Hypothalamus (tissue), 51 donors: ENCODE measurements at regions not wholly inside any gene's neighbourhood (a gene's known extent, or its start where the extent isn't known, plus 50 kb on each side); places are given as distances from the start of the nearest gene placed in this dataset.
"Not testable (repeated sequence)": the region's sequence is repeated elsewhere in the genome, so short reads cannot be mapped to it uniquely, and the experiment has no call there.

ENCODE experiments used
- DNase-seq, 51 donors: peaks; one replicate each; lab custom pipeline; 2025; lab: John Stamatoyannopoulos, UW

DNA sequence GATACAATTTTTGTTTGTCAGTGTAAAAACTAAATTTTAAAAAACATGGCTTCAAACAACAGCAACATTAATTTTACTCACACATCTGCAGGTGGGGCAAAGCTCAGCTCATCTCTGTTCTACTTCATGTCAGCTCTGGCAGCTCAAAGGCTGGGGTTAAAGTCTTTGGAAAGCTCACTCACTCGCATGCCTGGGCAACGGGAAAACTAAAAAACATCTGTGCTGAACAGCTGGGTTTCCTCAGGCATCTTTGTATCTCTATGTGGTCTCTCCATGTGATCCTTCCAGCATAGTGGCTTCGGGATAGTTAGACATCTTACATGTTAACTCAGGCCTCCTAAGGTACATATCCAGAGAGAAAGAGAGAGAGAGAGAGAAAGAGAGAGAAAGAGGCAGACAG lies 499.6 kb downstream of the RFPL4B start:
- no peak for DNase-seq

DNA sequence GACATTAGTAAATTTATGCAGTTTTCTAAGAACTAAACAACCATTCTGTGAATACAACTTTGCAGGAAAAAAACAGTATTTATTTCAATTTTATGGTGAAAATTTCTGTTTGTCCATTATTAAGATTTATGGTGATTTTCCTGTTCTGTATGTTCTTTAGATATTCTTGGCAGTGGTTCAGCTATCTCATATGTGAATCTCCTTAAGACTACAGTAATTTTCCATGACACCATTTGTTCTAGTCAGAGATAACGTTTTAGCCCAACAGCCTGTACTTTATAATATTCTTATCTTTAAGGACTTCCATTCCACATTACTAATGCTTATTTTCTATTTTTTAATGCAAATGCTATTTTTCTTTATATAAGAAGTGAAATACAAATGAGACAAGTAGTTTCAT lies 504.0 kb downstream of the RFPL4B start:
- no peak for DNase-seq

DNA sequence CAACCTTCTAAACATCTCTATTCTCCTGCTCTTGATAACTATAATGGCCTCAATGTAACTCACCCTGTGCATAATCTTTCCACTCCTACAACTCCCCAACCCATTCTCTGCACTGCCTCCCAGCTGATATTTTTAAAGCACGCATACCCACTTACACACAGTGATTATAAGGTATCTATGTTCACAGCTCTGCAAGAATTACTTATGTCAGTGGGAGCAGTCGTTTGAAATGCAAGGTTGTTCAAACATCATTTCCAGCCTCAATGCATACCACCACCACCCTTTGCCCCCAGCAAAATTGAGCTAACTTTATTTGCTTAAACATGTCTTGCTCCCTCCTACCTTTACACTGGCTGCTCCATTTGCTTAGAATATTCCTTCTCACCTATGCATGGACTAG lies 506.0 kb downstream of the RFPL4B start:
- DNase-seq, result no peak

DNA sequence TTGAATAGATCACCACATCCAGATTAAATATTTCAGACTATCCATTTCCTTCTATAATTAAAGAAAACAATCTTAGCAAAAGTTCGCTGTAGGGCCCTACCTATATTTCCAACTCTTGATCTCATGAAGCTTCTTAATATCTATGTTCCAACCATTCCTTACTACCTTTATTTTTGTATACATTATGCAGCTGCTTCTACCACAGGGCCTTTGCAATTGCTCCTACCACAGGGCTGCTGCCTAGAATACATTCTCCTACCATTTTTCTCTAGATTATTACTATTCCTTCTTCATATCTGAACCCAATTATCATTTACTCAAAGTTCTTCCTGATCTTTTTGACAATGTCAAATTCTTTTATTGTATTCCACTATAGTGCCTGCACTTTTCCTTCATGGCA lies 516.6 kb downstream of the RFPL4B start:
- DNase-seq, result no peak

DNA sequence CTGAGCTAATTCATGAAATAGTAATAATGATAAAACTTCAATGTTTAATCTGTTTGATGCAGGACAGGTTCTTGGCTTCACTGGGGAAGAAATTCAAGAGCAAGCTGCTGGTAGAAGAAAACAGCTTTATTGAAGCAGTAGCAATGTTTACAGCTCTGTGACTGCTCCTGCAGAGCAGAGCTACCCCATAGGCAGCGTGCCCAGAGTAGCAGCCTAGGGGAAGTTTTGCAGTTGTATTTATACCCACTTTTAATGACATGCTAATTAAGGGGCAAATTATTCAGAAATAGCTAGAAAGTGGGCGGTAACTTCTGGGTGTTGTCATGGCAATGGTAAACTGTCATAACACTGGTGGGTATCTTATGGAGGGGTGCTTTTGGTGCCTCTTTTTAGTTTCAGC lies 518.0 kb downstream of the RFPL4B start:
- DNase-seq, result no peak

DNA sequence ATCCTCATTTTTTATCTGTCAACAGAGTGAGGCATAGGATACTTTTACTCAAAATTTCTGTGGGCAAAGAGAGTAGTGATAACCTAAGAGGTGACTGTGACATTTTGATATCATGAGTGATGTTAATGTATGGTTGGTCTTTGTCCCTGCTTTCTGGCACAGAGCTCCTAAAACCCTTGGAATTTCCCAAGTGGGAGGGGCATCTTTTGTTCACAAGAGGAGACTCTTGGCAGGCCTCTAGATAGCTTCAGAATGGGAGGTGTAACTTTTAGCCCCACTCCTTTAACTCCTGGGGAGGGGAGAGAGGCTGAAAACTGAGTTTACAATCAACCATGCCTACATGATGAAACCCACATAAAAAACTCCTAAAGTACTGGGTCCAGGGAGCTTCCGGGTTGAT lies 527.8 kb downstream of the RFPL4B start:
- no peak for DNase-seq

DNA sequence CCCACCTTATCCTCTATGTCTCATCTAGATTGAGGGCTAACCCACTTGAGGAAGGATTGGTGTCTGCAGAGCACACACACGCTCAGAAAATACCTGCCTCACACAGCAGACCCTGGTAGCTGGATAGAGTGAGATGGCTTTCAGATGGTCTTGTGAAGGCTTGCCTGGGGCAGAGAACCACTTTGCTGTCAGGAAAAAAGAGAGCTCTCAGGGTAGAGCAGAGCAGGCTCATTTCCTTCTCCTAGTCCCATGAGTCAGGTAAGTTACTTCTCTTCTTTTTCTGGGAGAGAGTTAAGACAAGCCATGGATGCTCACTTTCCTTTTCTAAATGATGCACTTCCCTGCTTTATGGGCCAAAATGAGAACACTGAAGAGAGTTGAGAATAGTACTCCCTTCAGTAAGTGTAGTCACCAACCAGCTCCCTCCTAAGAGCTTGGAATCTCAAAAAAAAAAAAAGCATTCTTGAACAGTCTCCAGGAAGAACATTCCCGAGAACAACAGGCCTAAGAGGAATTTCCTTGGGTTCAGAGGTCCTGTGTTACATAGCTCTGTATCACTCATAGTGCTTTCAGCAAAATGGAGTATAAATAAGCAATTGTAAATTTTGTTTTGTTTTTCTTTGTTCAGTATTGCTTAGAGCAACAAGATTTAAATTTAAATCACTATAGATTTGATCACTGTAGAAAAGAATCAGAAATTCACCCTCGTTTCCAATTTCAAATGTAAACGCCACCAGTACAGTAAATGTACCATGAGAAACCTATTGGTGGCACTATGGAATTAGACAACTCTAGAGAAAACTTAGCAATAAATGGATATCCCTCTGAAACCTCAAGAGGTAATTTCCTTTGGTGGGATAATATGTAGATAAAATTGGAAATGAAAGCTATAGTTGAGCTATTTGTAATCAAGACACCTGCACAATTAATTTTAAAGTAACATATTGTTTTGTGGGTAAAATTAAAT lies 530.3 kb downstream of the RFPL4B start:
- no peak for DNase-seq

DNA sequence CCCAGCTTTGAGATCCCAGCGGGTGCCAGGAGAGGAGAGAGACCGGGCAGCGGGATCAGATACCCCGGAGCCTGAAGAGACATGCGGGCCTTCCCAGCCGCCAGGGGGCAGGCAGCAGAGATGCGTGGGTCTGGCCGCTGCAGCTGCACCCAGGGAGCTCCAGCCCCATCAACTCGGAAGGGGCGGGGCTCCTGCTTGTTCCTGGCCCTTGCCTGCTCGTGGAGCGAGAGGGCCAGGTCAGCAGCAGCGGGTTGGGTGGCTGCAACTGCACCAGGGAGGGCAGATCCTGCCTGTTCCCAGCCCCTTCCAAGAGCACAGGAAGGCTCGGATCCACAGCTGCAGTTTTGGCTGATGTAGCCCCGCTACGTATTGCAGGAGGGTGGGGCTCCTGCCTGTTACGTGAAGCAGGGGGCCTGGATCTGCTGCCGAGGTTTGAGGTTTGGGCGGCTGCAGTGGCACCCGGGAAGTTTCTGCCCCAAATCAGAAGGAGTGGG lies 532.8 kb downstream of the RFPL4B start:
- DNase-seq, result peak in 21 of 51 donors; percentile 1 to 83 (median 31)

DNA sequence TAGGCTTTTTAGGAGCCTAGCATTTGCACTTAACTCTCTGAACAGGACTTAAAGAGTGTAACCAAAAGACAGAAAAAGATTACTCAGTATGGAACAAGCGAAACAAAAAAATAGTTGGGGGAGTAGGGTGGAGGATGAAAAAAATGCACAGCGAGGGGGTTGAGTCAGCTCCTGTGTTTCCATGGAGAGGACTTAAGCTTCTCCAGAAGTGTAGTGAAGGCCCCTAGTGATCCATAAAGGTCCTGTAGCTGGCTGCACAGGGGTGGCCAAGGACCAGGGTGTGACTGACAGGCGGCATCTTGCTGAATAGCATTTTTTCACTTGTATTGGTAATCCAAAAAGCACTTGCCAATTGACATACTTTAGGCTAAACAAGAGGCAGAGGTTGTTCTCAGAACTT lies 533.9 kb downstream of the RFPL4B start:
- DNase-seq, result peak in 1 of 51 donors; percentile 5

DNA sequence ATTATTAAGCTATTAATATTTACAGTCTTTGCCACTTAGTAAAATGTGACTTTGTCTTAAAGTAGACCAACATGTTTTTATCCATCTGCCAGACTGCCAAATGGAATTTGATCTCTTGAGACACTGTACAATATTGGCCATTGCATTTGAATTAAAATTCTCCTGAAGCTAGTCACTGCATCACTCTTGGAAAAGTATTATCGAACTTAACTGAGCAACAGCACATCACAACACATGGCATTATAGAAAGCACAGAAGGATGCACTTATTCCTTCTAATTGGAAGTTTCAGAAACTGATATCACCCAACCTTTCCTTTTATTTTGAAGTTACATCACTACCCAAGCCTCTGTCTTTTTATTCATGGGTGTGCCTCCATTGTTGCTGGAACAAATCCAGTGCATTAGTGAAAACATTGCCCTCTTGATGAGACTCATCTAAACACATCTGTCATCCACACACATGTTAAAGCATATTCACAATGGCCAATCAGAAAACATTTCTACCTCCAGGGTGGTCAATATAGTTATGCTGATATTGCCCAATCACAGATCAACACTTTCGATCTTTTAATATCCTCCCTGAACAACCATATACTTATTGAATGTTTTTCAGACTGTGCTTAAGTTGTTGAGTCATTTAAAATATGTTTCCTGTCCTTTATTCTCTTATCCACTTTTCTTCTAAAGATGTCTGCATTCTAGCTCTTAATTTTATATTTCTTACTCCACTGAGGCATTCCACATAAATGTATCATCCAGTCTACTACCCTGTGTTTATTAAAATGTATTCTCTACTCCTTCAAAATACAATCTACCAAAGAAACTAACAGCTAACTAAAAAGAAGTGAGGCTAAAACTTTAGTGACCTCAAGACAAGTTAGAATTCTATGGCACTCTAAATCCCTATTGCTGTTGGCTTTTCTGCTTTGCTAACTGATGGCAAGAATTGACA lies 535.0 kb downstream of the RFPL4B start:
- DNase-seq, result no peak

DNA sequence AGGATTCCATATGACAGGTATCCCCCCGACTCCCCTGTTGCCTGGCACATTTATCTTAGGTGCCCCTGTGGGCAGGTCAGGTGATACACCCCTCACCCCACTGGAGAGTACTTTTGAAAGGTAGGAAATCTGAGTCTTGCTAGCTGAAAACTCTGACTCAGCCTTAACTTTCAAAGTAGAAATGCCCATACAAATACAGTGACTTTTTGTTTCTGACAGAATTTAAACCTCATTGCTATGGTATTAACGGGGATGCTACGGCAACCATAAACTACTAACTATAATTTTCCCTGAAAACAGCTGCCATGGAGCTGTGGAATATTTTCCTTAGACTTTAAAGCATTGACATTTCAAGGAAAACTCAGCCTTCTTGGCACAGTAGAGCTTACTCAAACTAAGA lies 536.0 kb downstream of the RFPL4B start:
- no peak for DNase-seq

DNA sequence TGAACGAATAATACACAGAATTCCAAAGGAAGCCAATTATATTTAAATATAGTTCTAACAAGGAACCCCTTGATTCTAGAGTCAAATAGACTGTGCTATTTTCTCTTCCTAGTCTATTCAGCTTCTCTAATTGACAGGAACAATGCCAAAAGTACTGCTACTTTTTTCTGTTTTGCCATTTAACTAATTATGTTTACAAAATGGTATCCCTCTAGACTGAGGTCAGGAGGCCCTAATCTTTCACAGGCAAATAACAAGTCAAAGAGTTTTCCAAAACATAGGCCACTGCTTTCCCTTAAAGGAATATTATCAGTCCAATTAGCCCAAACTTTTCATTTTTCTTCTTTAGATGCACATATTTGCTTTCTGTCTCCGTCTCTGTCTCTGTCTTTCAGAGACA lies 539.3 kb downstream of the RFPL4B start:
- no peak for DNase-seq

DNA sequence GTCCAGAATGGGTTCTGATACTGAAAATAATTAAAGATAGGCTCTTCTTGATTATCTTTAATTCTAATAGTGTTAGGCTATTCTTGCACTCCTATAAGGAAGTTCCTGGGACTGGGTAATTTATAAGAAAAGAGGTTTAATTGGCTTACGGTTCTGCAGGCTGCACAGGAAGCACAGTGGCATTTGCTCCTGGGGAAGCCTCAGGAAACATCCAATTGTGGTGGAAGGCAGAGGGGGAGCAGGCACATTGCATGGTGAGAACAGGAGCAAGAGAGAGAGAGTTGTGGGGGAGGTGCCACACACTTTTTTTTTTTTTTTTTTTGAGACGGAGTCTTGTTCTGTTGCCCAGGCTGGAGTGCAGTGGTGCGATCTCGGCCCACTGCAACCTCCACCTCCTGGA lies 540.3 kb downstream of the RFPL4B start:
- not testable (repeated sequence) for DNase-seq

DNA sequence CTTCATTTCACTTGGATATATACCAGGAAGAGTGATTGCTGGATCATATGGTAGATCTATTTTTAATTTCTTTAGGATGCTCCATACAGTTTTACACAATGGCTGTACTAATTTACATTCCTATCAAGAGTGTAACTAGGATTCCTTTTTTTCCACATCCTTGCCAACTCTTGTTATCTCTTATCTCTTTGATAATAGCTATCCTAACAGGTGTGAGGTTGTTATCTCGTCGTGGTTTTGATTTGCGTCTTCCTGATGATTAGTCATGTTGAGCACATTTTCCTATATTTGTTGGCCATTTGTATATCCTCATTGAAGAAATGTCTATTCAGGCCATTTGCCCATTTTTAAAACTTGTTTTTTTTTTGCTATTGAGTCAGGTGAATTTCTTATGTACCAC lies 552.4 kb downstream of the RFPL4B start:
- no peak for DNase-seq

DNA sequence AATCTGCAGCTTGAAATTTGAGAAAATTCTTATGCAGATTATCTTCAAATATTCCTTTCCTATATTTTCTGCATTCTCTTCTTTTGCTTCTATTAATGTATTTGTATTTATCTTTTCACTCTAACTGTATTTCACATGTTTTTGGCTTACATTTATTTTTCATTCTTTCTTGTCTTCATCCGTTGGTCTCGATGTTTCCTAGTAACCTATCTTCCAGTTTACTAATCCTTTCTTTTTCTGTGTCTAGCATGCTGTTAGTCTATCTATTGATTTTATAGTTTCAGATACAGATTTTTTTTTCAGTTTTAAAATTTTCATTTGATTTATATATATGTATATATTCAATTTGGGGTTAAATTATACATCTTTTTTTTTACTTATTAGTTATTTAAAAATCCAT lies 556.2 kb downstream of the RFPL4B start:
- DNase-seq, result no peak

DNA sequence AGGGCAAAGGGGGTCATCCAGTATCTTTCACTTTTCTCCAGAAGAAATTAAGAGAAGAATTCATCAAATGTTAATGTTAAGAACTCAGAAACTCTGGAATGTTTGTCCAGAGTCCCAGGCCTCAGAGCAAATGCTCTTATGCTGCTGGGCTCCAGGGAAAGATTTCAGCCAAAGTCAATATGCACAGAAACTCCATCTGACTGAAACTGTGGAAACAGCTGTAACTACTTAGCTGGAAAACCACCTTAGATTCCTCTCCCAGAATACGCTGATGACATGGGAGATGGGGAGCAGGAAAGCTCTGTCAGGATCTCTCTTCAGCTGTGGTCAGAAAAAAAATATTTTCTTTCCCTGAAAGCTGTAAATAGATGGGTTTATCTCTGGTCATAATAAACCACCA lies 559.6 kb downstream of the RFPL4B start:
- no peak for DNase-seq

DNA sequence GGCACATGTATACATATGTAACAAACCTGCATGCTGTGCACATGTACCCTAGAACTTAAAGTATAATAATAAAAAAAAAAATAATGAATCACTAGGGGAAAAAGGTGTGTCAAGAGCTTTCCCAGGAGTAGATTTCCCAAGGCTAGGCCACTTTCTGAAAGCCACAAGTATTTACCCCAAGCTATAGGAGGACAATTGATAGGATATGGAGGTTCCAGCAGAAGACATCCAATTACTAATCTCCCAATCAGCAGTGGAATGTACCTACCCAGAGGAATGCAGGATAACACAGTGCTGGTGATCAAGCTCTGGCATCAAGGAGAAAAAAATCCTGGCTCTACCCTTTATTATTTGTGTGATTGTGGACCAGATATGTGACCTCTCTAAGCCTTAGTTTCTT lies 562.7 kb downstream of the RFPL4B start:
- DNase-seq, result no peak

DNA sequence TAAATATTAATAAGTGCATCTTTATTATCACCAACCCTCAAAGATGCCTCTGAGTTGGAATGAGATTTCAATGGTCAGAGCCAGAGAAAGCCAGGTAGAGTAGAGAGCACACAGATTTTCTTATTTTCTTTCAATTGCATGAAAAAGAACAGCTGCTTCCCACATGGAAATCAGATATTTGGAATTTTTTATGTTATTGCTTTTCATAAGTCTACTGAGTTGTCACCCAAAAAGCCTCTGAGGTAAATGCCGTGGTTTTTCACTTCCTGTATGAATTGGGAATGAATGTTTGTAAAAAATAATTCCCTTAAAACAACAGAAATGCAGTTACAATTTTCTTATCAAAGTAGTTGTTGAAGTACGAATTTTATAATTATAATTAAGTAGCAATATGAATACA lies 563.1 kb downstream of the RFPL4B start:
- no peak for DNase-seq

DNA sequence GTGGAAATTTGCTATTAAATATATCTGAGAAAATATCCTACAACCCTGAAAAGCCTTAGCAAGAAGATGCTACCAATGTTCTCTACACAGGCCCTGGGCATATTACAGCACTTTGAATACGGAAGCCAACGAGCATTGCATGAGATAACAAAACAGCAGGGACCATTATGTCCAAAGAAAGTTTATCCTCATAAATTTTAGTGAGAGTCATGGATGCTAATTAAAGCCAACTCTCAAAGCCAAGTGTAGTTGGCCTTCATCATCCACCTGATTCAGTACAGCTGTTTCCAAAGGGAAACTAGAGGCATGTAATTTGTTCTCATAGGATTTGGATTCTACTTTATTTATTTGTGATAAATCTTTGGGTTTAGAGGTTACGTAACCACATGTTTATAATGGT lies 564.8 kb downstream of the RFPL4B start:
- no peak for DNase-seq

DNA sequence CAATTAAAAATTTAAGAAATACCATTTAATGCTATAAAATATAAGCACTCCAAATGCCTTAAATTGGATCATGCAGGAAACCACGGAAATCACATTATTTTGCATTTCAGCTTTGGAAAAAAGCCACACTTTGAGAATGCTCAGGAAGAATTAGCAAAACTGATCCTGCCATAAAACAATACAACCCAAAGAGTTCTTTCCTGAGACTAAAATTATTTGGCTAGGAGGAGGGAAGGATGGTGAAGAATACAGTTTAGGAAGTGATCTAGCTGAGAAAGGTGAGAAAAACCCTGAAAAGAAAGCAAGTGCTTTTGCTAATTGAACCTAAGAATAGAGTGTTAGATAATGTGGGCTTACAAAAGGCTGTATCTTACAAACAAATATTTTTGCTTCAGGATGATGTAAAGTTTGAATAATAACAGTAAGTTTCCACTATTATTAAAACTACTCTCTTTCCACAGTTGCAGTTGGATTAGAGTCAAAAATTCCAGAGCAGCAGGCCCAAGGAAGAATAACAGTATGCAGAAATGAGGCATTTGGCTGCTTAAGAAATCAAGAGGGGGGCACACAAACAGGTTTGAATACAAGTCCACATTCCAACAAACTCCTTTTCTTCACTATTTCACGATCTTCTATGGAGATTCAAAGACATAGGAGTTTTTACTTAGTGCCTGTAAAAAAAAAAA lies 565.4 kb downstream of the RFPL4B start:
- no peak for DNase-seq

DNA sequence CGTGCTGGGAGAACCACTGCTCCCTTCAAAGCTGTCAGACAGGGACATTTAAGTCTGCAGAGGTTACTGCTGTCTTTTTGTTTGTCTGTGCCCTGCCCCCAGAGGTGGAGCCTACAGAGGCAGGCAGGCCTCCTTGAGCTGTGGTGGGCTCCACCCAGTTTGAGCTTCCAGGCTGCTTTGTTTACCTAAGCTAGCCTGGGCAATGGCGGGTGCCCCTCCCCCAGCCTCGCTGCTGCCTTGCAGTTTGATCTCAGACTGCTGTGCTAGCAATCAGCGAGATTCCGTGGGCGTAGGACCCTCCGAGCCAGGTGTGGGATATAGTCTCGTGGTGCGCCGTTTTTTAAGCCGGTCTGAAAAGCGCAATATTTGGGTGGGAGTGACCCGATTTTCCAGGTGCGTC lies 572.6 kb downstream of the RFPL4B start:
- DNase-seq, result not testable (repeated sequence)
